Natural killer cell (primary cell): ENCODE measurements at regions not wholly inside any gene's neighbourhood (a gene's known extent, or its start where the extent isn't known, plus 50 kb on each side); places are given as distances from the start of the nearest gene placed in this dataset.

Experiments used
- ATAC-seq, 3 donors: fragments of 150-1000 bp in 2 of 3; fragments of 200-7000 bp in 1 of 3; cut with Tn5 transposase; 1 replicate in 1 of 3; 2 replicates in 2 of 3; pipeline ENCODE4 v1.10.0; 2021; ENCODE audit warnings: mild to moderate bottlenecking in 2 of 3, moderate library complexity in 2 of 3
- DNase-seq, 2 donors: peaks; one replicate each; pipeline versions ENCODE4 v3.0.0 to v3.0.0-alpha.2; 2013 to 2021; ENCODE audit warnings: mixed read lengths in 1 of 2
- H3K27ac ChIP-seq: one replicate; pipeline ENCODE4 v1.5.1; 2013; ENCODE audit warnings: mild to moderate bottlenecking, low read length
- H3K27me3 ChIP-seq: one replicate; pipeline ENCODE4 v1.6.1; 2013; ENCODE audit warnings: low read length; ENCODE audit not compliant: control insufficient read depth, insufficient read depth
- H3K36me3 ChIP-seq: one replicate; pipeline ENCODE4 v1.6.1; 2013; ENCODE audit warnings: low read length; ENCODE audit not compliant: control insufficient read depth, insufficient read depth
- H3K4me1 ChIP-seq: one replicate; pipeline ENCODE4 v1.6.1; 2013; ENCODE audit warnings: low read length; ENCODE audit not compliant: control insufficient read depth, insufficient read depth
- H3K4me3 ChIP-seq: one replicate; pipeline ENCODE4 v1.5.1; 2013; ENCODE audit warnings: low read length
- H3K9me3 ChIP-seq: one replicate; pipeline ENCODE4 v1.6.1; 2013; ENCODE audit warnings: low read length; ENCODE audit not compliant: control insufficient read depth, insufficient read depth
- H3K27ac Mint-ChIP-seq, 2 donors: one replicate each; pipeline ENCODE4 v1.8.0; 2022; ENCODE audit warnings: mild to moderate bottlenecking in 2 of 2, mixed read lengths in 2 of 2, moderate library complexity in 1 of 2
- H3K27me3 Mint-ChIP-seq, 2 donors: one replicate each; pipeline ENCODE4 v1.8.0; 2022; ENCODE audit warnings: low read depth in 2 of 2, mixed read lengths in 2 of 2
- H3K36me3 Mint-ChIP-seq: one replicate; pipeline ENCODE4 v1.8.0; 2022; ENCODE audit warnings: mixed read lengths
- H3K4me1 Mint-ChIP-seq, 2 donors: one replicate each; pipeline ENCODE4 v1.8.0; 2022; ENCODE audit warnings: mixed read lengths in 2 of 2
- H3K4me3 Mint-ChIP-seq: one replicate; pipeline ENCODE4 v1.8.0; 2022; ENCODE audit warnings: mild to moderate bottlenecking, moderate library complexity, mixed read lengths
- H3K9me3 Mint-ChIP-seq, 2 donors: one replicate each; pipeline ENCODE4 v1.8.0; 2022; ENCODE audit warnings: mixed read lengths in 2 of 2
- CTCF ChIP-seq: fragments of 200-600 bp; IDR thresholded peaks from one replicate; pipeline ENCODE4 v1.8.0; 2022; ENCODE audit warnings: antibody characterized with exemption
- WGBS: methylation state at CpG from one replicate; pipeline ENCODE4 v1.1.7; 2013; ENCODE audit warnings: missing lambda C conversion rate; ENCODE audit not compliant: insufficient coverage; 5-methylcytosine and 5-hydroxymethylcytosine counted together
- intact Hi-C: fragments of 100-400 bp; cut with micrococcal nuclease; formaldehyde crosslinking; loops from one replicate; pipeline ENCODE4 v1.14.2; 2022

GRCh38 chr2:11939523-11939922 is 193.1 kb downstream of the LPIN1 start:
- H3K36me3 Mint-ChIP-seq = no peaks in the 10 kb centered on the region
- H3K4me3 Mint-ChIP-seq = no peak overlapping the region
- ATAC-seq (no peak), DNase-seq (no peak)
- H3K9me3 Mint-ChIP-seq = no peaks in the 10 kb centered on the region
- Histone ChIP-seq H3K4me3 (no peak overlapping the region), H3K4me1 (no peaks in the 10 kb centered on the region), H3K27me3 (no peaks in the 10 kb centered on the region), H3K36me3 (no peaks in the 10 kb centered on the region), H3K27ac (no peak overlapping the region), H3K9me3 (no peaks in the 10 kb centered on the region)
- WGBS = 95% methylated on average over 1 of the region's 2 CpGs
- H3K4me1 Mint-ChIP-seq = peaks cover 4 to 7% of the 10 kb centered on the region in 2 donors
- H3K27me3 Mint-ChIP-seq = peaks cover 5 to 10% of the 10 kb centered on the region in 2 donors
- no peak for TF ChIP-seq CTCF
- intact Hi-C loops = no loop called here
- no peak overlapping the region for H3K27ac Mint-ChIP-seq

GRCh38 chr2:11940121-11940743 is 193.8 kb downstream of the LPIN1 start:
- intact Hi-C loops = loop anchor here (10.0 kb wide), 1 partner anchor 775 kb away; the partner anchor contains the start of gene TRIB2
- no peak for ATAC-seq
- DNase-seq = no peak
- Histone ChIP-seq H3K36me3 (no peaks in the 10 kb centered on the region), H3K27me3 (no peaks in the 10 kb centered on the region), H3K4me3 (no peak overlapping the region), H3K4me1 (peaks cover 2% of the 10 kb centered on the region), H3K9me3 (no peaks in the 10 kb centered on the region), H3K27ac (no peak overlapping the region)
- H3K27me3 Mint-ChIP-seq = peaks cover 0 to 7% of the 10 kb centered on the region in 2 donors
- H3K27ac Mint-ChIP-seq = no peak overlapping the region
- TF ChIP-seq CTCF = no peak
- H3K9me3 Mint-ChIP-seq = no peaks in the 10 kb centered on the region
- peaks cover 9 to 14% of the 10 kb centered on the region in 2 donors for H3K4me1 Mint-ChIP-seq
- no peak overlapping the region for H3K4me3 Mint-ChIP-seq
- WGBS = 86% methylated on average over 1 of the region's 3 CpGs
- no peaks in the 10 kb centered on the region for H3K36me3 Mint-ChIP-seq

GRCh38 chr2:11940799-11941198 is 194.4 kb downstream of the LPIN1 start:
- H3K27ac ChIP-seq = no peak overlapping the region
- H3K4me3 ChIP-seq = no peak overlapping the region
- Mint-ChIP-seq H3K27me3 (peaks cover 0 to 7% of the 10 kb centered on the region in 2 donors), H3K9me3 (no peaks in the 10 kb centered on the region), H3K4me3 (no peak overlapping the region), H3K27ac (no peak overlapping the region), H3K4me1 (peaks cover 13 to 17% of the 10 kb centered on the region in 2 donors), H3K36me3 (no peaks in the 10 kb centered on the region)
- H3K36me3 ChIP-seq = no peaks in the 10 kb centered on the region
- no peak for TF ChIP-seq CTCF
- H3K27me3 ChIP-seq = no peaks in the 10 kb centered on the region
- intact Hi-C loops = loop anchor here (10.0 kb wide), 1 partner anchor 774 kb away; the partner anchor contains the start of gene TRIB2
- 100% methylated on average over 4 of the region's 4 CpGs for WGBS
- no peak for DNase-seq
- H3K4me1 ChIP-seq = peaks cover 5% of the 10 kb centered on the region
- H3K9me3 ChIP-seq = no peaks in the 10 kb centered on the region
- ATAC-seq = no peak
